Panc1 (cell line): ENCODE measurements at regions not wholly inside any gene's neighbourhood (a gene's known extent, or its start where the extent isn't known, plus 50 kb on each side); places are given as distances from the start of the nearest gene placed in this dataset.

ENCODE experiments used
- ATAC-seq: fragments of 200-7000 bp; cut with Tn5 transposase; 2 replicates; pipeline ENCODE4 v1.9.1; 2020; ENCODE audit warnings: mild to moderate bottlenecking, moderate library complexity
- BruUV-seq: library from RNA; stranded (reverse); fragments of 400-500 nt; replicated peaks from 2 replicates; lab custom pipeline; 2021; lab: Mats Ljungman, UMichigan
- CTCF ChIA-PET: fragments of 300-600 bp; sonication (Branson Sonifier 250); formaldehyde crosslinking; loops from one replicate; lab custom pipeline; 2022; ENCODE audit warnings: antibody characterized with exemption; lab: Charles Lee
- POLR2A ChIA-PET: fragments of 300-600 bp; sonication (Branson Sonifier 250); formaldehyde crosslinking; loops from one replicate; lab custom pipeline; 2022; ENCODE audit warnings: antibody characterized with exemption; lab: Charles Lee
- DNase-seq: peaks from one replicate; pipeline ENCODE4 v3.0.0-alpha.2; 2010; ENCODE audit warnings: low read depth, low spot score
- H3K27ac ChIP-seq: 2 replicates; pipeline ENCODE4 v1.5.1; 2011; ENCODE audit warnings: mild to moderate bottlenecking, low read length, inconsistent platforms
- H3K27me3 ChIP-seq: fragments of 200-500 bp; sonication (Bioruptor generic); 2 replicates; pipeline ENCODE4 v1.6.0; 2014; ENCODE audit warnings: low read length, inconsistent platforms; ENCODE audit not compliant: control insufficient read depth, insufficient read depth
- H3K36me3 ChIP-seq: fragments of 200-500 bp; sonication (Bioruptor generic); 2 replicates; pipeline ENCODE4 v1.5.1; 2014; ENCODE audit warnings: inconsistent platforms, mild to moderate bottlenecking, low read length, moderate library complexity; ENCODE audit not compliant: control insufficient read depth, insufficient read depth
- H3K4me1 ChIP-seq: 2 replicates; pipeline ENCODE4 v1.5.1; 2011; ENCODE audit warnings: inconsistent platforms, mild to moderate bottlenecking, low read length, moderate library complexity; ENCODE audit not compliant: control insufficient read depth, insufficient read depth
- H3K4me3 ChIP-seq, 2 experiments: 2 replicates each; pipeline ENCODE4 v1.5.1; 2011 to 2012; ENCODE audit warnings: low read depth in 2 of 2, low read length in 2 of 2, mild to moderate bottlenecking in 2 of 2, inconsistent platforms in 1 of 2, moderate library complexity in 1 of 2
- H3K9me3 ChIP-seq: fragments of 200-500 bp; sonication (Bioruptor generic); 2 replicates; pipeline ENCODE4 v1.5.1; 2014; ENCODE audit warnings: low read depth, mild to moderate bottlenecking, inconsistent platforms, low read length, moderate library complexity; ENCODE audit not compliant: control insufficient read depth, insufficient read depth
- CTCF ChIP-seq: fragments of 450-650 bp; IDR thresholded peaks from 2 replicates; pipeline ENCODE4 v1.5.1; 2017; ENCODE audit warnings: mild to moderate bottlenecking
- POLR2AphosphoS5 ChIP-seq: IDR thresholded peaks from 2 replicates; pipeline ENCODE4 v1.6.1; 2012; ENCODE audit warnings: mild to moderate bottlenecking, low read depth, low read length, moderate library complexity
- REST ChIP-seq, 2 experiments: IDR thresholded peaks; 2 replicates each; pipeline ENCODE4 v1.6.1; 2011 to 2012; ENCODE audit warnings: low read depth in 2 of 2, control low read depth in 1 of 2, low read length in 1 of 2, mild to moderate bottlenecking in 1 of 2, moderate library complexity in 1 of 2; ENCODE audit not compliant: insufficient read depth in 1 of 2
- SIN3A ChIP-seq: IDR thresholded peaks from 2 replicates; pipeline ENCODE4 v1.6.1; 2012; ENCODE audit warnings: low read depth, mild to moderate bottlenecking, low read length, moderate library complexity, borderline replicate concordance; ENCODE audit not compliant: insufficient read depth
- TCF7L2 ChIP-seq: IDR thresholded peaks from 2 replicates; pipeline ENCODE4 v1.6.1; 2011; ENCODE audit warnings: mild to moderate bottlenecking, low read depth, low read length, inconsistent platforms
- in situ Hi-C: cut with HindIII; loops from 2 replicates; pipeline ENCODE4 v1.10.0; 2016; ENCODE audit warnings: low sequenced_read_pairs, low pct_unique_long_range_greater_than_20kb
- intact Hi-C: fragments of 100-400 bp; cut with micrococcal nuclease; formaldehyde crosslinking; loops from one replicate; pipeline ENCODE4 v1.10.0; 2022; ENCODE audit not compliant: unreplicated experiment

GRCh38 chr13:109479534-109479933 lies 306.8 kb downstream of the IRS2 start:
- DNase-seq (no peak), ATAC-seq (no peak)
- Histone ChIP-seq H3K9me3 (no peaks in the 10 kb centered on the region), H3K36me3 (no peaks in the 10 kb centered on the region), H3K4me3 (no peak overlapping the region), H3K27me3 (no peaks in the 10 kb centered on the region), H3K4me1 (no peaks in the 10 kb centered on the region), H3K27ac (no peak overlapping the region)
- TF ChIP-seq REST (IDR thresholded peaks at IDR 0.05; ENCODE audit: insufficient read depth in 1 of 2, low read depth in 2 of 2, low read length in 1 of 2): no peak
- TF ChIP-seq POLR2AphosphoS5: no peak
- no peak for TF ChIP-seq SIN3A
- no peak for TF ChIP-seq CTCF
- no peak for TF ChIP-seq TCF7L2
- intact Hi-C loops: no loop called here
- ChIA-PET CTCF (no interaction called here), POLR2A (no interaction called here)
- BruUV-seq: no TSS peak
- in situ Hi-C loops: no loop called here

GRCh38 chr13:109476001-109476400 lies 310.4 kb downstream of the IRS2 start:
- intact Hi-C loops (no loop called here), in situ Hi-C loops (no loop called here)
- ChIA-PET POLR2A (no interaction called here), CTCF (no interaction called here)
- no TSS peak for BruUV-seq
- H3K4me3 ChIP-seq: no peak overlapping the region
- ATAC-seq (no peak), DNase-seq (no peak)
- TF ChIP-seq REST (IDR thresholded peaks at IDR 0.05; ENCODE audit: insufficient read depth in 1 of 2, low read depth in 2 of 2, low read length in 1 of 2): no peak
- no peaks in the 10 kb centered on the region for H3K36me3 ChIP-seq
- H3K9me3 ChIP-seq: no peaks in the 10 kb centered on the region
- no peaks in the 10 kb centered on the region for H3K27me3 ChIP-seq
- no peak overlapping the region for H3K27ac ChIP-seq
- H3K4me1 ChIP-seq: no peaks in the 10 kb centered on the region
